ENCODE measurements at regions not wholly inside any gene's neighbourhood (a gene's known extent, or its start where the extent isn't known, plus 50 kb on each side); places are given as distances from the start of the nearest gene placed in this dataset.

DNA sequence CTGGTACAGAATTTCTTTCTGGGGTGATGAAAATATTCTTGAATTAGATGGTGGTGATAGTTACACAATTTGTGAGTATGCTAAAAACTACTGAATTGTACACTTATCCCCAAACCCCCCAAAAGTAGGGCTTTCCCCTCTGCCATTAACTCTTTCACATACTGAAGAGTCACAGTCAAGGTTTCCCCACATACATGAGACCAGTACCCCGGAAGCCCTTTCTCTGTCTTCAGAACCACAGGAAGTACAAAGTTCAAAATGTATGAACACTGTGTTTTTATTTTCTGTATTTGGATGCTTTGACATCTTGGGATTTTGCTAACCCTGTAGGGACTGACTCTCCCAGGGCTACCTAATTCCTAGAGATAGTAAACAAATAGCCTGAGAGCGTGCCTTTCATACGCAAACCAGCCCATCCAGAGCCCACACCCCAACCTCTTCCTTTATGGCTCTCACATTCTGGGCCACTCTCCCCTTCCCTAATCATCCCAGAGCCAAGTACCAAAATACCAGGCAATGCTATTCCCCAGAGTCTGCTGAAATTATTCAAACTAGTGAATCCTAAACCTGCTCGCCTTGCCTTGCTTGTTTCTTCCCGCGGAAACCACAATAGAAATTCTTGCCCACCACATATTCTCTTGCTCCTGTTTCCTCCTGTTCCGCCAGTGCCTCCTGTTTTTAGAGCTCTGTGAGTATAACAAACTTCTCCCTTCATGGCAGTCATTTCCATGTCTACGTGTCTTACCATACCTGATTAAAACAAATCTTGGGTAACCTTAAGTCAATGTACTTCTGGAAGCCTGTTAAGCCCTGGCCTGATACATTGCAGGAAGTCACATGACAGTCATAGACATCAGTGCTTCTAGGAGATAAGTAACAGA is 524.8 kb downstream of the FUT8 start:
- DNase-seq = no peak

DNA sequence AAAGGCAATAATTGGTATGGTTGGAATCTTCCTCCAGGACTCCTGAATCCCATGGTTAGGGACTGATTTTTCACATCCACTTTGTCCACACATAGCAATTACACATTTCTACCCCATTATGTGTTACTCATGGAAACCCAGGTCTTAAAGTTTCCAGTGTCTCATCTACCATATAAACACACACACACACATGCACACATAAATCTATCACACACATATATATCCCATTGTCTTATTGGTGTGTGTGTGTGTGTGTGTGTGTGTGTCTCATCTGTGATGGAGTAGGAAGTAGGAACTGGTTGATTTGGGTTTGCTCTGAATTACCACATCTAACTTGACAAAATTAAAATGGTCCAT is 525.4 kb downstream of the FUT8 start:
- DNase-seq = no peak

DNA sequence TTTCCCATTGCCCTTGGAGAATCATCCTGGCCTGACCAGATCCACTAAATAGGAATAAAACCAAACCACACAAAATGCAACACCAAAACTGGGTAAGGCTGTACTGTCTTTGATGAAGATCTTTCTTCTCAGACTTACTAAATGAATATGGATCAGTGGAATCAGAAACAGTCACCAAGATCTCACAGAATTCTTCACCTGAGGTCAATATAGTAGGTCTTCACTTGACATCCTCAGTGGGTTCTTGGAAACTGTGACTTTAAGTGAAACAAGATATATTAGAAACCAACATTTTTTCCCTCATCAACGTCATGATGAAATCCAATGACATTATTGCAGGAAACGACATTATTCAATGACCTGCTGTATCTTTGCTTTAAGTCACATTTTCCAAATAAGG is 526.2 kb downstream of the FUT8 start:
- no peak for DNase-seq

DNA sequence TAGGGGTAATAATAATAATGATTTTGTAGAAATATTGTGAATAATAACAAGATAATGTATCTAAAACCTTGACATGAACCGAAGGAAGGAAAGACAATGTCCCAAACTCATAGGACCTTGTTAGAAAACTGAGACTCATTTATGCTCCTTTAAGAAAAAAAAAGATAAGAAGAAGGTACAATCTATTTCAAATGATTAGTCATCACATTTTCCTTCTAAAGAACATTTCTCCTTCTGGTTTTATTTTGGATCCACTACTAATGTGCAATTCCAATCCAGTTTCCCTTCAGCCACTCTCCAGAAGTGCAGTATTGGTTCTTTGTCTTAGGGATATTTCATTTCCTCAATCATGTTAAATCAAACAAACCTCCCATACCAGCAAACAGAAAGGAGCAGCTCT is 526.7 kb downstream of the FUT8 start:
- no peak for DNase-seq

- no peak for DNase-seq
These were observed 527.7 kb downstream of the FUT8 start for GRCh38 chr14:65940056-65940735.

- no peak for DNase-seq
These were observed 528.6 kb downstream of the FUT8 start for GRCh38 chr14:65941091-65941490.

DNA sequence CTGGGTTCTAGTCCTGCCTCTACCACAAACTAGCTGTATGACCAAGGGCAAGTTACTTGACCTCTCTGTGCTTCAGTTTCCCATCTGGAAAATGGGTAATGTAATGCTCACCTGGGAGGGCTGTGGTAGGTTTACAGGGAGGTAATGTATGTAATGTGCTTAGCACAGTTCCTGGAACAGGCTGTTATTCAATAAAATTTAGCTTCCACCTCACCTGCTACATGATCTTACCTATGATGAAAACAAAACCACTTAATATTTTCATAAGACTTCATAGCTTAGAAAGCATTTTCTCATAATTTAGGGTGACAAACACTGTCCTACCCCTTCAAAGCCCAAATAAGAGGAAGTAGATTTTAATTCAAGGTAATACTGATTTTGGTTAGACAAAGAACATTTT is 530.6 kb downstream of the FUT8 start:
- DNase-seq = no peak

DNA sequence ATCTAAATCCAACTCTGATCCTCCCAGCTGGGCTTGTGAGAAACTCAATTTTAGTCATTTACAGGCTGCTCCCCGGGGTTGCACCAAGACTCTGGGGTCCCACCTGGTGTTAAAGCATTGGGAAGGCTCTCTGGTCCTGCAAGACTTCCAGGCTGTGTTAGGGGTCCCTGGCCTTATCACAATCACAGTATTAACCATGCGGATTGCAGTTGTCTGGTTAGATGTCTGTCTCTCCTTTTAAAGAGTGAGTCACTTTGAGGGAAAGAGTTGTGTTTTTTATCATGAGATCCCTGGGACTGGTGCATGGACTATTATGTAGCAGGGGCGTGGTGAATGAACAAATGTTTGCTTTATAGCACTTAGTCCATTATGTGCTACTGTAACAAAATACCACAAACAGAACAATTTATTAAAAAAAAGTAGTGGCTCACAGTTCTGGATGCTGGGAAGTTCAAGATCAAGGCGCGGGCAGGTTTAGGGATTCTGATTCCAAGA is 531.4 kb downstream of the FUT8 start:
- DNase-seq = no peak

- no peak for DNase-seq
These were observed 532.8 kb downstream of the FUT8 start for GRCh38 chr14:65945327-65945726.

GRCh38 chr14:65946494-65946893 is 534.0 kb downstream of the FUT8 start:
- DNase-seq = no peak

DNA sequence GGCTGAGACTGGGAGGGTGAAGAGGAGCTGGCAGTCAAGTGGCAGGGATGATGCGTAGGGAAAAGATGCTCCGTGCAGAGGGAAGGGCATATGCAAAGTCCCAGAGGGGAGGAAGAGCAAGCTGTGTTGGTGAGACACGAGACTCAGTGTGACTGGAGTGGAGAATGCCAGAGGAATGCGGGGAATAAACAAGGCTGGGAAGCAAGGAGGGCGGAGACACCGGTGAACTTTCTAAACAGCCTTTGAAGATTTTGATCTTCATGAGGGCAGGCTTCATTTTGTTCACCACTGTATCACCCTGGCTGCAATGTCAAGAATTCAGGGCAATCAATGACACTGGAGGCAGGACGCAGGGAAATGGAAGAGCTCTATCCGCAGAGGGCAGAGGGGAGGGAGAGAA is 535.8 kb downstream of the FUT8 start:
- no peak for DNase-seq

DNA sequence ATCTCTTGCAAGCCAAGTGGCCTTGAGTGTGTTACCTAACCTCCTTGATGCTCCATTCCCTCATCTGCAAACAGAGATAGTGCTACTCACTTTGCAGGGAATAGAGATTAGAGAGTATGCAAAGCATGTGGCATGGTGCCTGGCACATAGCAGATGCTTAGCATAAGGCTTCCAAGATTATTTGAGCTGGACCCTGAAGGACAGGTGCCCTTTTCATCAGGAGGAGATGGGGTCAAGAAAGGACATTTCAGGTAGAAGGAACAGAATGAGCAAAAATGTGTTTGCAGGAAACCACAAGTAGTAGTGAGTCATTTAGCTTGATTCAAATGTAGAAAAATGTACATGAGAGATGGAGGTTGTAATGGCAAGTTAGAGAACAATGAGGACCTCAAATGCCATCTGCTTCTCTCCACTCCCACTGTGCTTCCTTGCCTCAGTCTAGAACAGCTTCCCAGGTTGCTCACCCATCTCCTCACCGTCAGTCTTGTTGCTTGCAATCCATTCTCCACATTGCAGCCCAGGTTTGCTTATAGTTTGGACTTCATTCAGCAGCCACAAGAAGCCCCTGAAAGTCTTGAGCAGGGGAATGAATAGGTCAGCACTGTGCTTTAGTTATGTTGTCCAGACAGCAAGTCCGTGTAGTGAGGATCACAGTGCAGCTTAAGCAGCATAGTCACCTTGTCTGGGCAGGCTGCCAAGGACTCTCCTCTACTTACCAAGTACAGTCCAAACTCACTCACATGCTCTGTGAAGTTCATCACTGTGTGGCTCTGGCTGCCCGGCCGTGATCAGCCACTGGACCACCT is 536.3 kb upstream of the CCDC196 start:
- DNase-seq = peak; percentile 28

GRCh38 chr14:65954942-65955341 is 531.2 kb upstream of the CCDC196 start:
- no peak for DNase-seq

DNA sequence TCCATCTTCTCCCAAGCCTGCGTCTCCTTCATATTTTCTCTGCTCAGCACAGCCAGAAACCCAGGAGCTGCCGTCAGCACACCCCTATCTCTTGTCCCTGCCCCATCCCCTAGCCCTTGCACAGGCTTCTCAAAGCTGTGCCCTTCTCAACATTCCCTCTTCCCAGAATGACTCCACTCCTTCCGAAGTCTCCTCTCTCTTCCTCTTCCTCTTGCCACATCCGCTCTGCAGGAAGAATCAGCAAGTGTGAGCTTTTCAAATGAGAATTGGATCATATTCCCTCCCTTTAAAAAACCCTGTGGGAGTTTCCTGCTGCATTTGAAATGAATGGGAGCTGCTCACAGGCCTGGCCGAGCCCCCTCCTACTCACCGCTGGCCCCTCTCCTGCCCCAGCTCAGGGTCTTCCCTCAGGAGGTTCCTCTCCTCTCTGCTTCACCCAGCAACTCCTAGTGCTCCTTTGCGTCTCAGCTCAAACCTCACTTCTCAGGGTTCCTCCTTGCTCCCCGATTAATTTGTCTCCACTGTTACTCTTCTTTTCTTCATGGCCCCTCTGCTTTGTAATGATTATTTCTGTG is 528.5 kb upstream of the CCDC196 start:
- no peak for DNase-seq

GRCh38 chr14:65958664-65959562 is 527.3 kb upstream of the CCDC196 start:
- no peak for DNase-seq

GRCh38 chr14:65959563-65960024 is 526.6 kb upstream of the CCDC196 start:
- DNase-seq = no peak

DNA sequence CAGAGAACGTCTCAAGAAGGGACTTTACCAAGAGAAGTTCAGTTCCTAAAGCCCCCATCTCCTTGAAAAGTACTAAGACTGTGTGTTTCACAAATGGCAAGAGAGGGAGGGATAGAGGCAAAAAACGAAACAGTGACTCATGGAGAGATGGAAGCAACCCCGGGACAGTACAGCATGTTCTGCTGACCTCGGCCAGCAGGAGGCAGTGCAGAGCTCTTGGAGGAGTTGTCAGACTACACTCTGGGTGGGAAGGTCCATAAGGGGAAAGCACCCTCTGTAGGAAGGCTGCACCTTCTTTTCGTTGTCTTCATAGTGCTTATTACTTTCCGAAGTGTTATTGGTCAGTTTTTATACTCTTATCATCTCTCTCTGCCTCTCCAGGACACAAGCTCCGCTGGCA is 525.2 kb upstream of the CCDC196 start:
- peak; percentile 65 for DNase-seq

GRCh38 chr14:65962952-65963351 is 523.2 kb upstream of the CCDC196 start:
- DNase-seq = no peak

DNA sequence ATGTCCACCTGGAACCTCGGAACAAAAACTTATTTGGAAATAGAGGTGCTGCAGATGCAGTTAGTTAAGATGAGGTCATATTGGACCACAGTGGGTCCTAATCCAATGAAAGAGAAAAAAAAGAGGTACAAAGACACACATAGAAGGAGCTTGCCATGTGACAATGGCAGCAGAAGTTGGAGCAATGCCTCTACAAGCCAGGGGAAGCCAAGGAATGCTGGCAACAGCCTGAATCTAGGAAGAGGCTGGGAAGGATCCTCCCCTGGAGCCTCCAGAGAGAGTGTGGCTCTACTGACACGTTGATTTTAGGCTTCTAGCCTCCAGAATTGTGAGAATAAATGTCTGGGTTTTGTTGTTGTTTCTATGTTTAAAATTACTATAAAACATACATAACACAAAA is 521.8 kb upstream of the CCDC196 start:
- DNase-seq = no peak

- DNase-seq = no peak
These were observed 520.0 kb upstream of the CCDC196 start for GRCh38 chr14:65966188-65966587.

- DNase-seq = no peak
These were observed 513.8 kb upstream of the CCDC196 start for GRCh38 chr14:65972346-65972870.

DNA sequence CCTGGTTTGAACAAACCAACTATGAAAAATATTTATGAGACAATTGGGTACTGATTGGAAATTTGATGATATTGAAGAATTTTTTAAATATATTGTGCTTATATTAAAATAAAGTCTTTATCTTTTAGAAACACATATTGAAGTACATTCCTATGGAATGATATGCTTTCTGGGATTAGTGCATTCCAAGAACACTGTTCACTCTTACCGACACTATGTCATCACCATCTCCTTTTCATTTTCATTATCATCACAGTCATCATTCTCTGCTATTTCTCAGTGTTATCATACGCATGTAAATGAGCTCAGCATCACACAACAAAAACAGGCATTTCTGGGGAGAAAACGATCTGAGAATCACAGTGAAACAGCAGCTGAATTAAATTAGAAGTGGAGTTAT is 513.3 kb upstream of the CCDC196 start:
- DNase-seq = no peak
